HepG2 (cell line): ENCODE measurements at regions not wholly inside any gene's neighbourhood (a gene's known extent, or its start where the extent isn't known, plus 50 kb on each side); places are given as distances from the start of the nearest gene placed in this dataset.

Experiments
- ATAC-seq: fragments of 200-7000 bp; cut with Tn5 transposase; 3 replicates; pipeline ENCODE4 v1.9.1; 2020; ENCODE audit warnings: mild to moderate bottlenecking, moderate library complexity
- BruUV-seq: library from RNA; stranded (reverse); fragments of 400-500 nt; replicated peaks from 2 replicates; lab custom pipeline; 2021; lab: Mats Ljungman, UMichigan
- CTCF ChIA-PET: fragments of 300-600 bp; formaldehyde crosslinking; extraction: SDS; loops from one replicate; lab custom pipeline; 2021; ENCODE audit warnings: low total read pairs, inconsistent platforms, low intra/inter-chr PET ratio; lab: Yijun Ruan, JAX
- POLR2A ChIA-PET: fragments of 350-600 bp; sonication (Branson Sonifier 250); formaldehyde crosslinking; loops from one replicate; lab custom pipeline; 2020; ENCODE audit warnings: antibody characterized with exemption, inconsistent platforms; lab: Yijun Ruan, JAX
- DNase-seq: peaks from one replicate; pipeline ENCODE4 v3.0.0-alpha.2; 2015; ENCODE audit warnings: low spot score
- FAIRE-seq: peaks from 3 replicates; lab custom pipeline; 2011; peaks lifted over from hg19 to GRCh38; lab: Jason Lieb, UNC
- H2AFZ ChIP-seq: one replicate; pipeline ENCODE4 v1.6.1; 2011; ENCODE audit warnings: low read length, inconsistent platforms
- H3K27ac ChIP-seq: fragments of 300-600 bp; 3 replicates; pipeline ENCODE4 v1.8.0; 2011; ENCODE audit warnings: mixed run types, mild to moderate bottlenecking, mixed read lengths, low read length, inconsistent platforms; ENCODE audit not compliant: insufficient read depth; ENCODE audit errors: extremely low read length
- H3K27me3 ChIP-seq, 2 experiments: fragments of 200-600 bp in 1 of 2; 2 replicates in 1 of 2; 3 replicates in 1 of 2; pipeline versions ENCODE4 v1.6.0 to v1.8.0; 2011; ENCODE audit warnings: low read length in 2 of 2, mild to moderate bottlenecking in 2 of 2, moderate library complexity in 2 of 2, inconsistent platforms in 1 of 2; ENCODE audit not compliant: insufficient read depth in 2 of 2, control insufficient read depth in 1 of 2
- H3K36me3 ChIP-seq, 2 experiments: fragments of 200-600 bp in 1 of 2; replicated peaks in 1 of 2; 2 replicates in 1 of 2; 3 replicates in 1 of 2; pipeline versions ENCODE4 v1.5.1 to v1.8.0; 2011; ENCODE audit warnings: low read length in 2 of 2, inconsistent platforms in 1 of 2; ENCODE audit not compliant: insufficient read depth in 2 of 2, control insufficient read depth in 1 of 2
- H3K4me1 ChIP-seq: 2 replicates; pipeline ENCODE4 v1.5.1; 2012; ENCODE audit warnings: low read length, inconsistent platforms; ENCODE audit not compliant: insufficient read depth
- H3K4me2 ChIP-seq: 2 replicates; pipeline ENCODE4 v1.6.0; 2011; ENCODE audit warnings: low read depth, low read length, inconsistent platforms
- H3K4me3 ChIP-seq, 3 experiments: fragments of 200-600 bp in 1 of 3; sonication (generic), shearing (Covaris generic) in 1 of 3; replicated peaks in 1 of 3; 2 replicates each; pipeline ENCODE4 v1.5.1; 2011 to 2016; ENCODE audit warnings: low read length in 3 of 3, inconsistent platforms in 2 of 3, low read depth in 2 of 3, mild to moderate bottlenecking in 2 of 3, control low read depth in 1 of 3, mixed read lengths in 1 of 3; ENCODE audit not compliant: insufficient read depth in 1 of 3
- H3K79me2 ChIP-seq: one replicate; pipeline ENCODE4 v1.6.1; 2011; ENCODE audit warnings: low read length, inconsistent platforms; ENCODE audit not compliant: insufficient read depth
- H3K9ac ChIP-seq: 2 replicates; pipeline ENCODE4 v1.6.0; 2011; ENCODE audit warnings: mild to moderate bottlenecking, low read depth, low read length, inconsistent platforms; ENCODE audit not compliant: insufficient read depth
- H3K9me3 ChIP-seq: 2 replicates; pipeline ENCODE4 v1.5.1; 2012; ENCODE audit warnings: mild to moderate bottlenecking, low read length
- H4K20me1 ChIP-seq: 2 replicates; pipeline ENCODE4 v1.6.0; 2011; ENCODE audit warnings: inconsistent platforms, mild to moderate bottlenecking, low read length, moderate library complexity; ENCODE audit not compliant: insufficient read depth
- HNRNPH1 ChIP-seq: fragments of 200-400 bp; formaldehyde crosslinking; optimal IDR thresholded peaks from 2 replicates; pipeline ENCODE3; 2017; ENCODE audit warnings: mild to moderate bottlenecking, low read depth, low read length
- MIER3 ChIP-seq: IDR thresholded peaks from 2 replicates; pipeline ENCODE4 v1.6.1; 2016; ENCODE audit warnings: missing compliant biosample characterization, borderline replicate concordance
- PHF21A ChIP-seq: sonication (generic); formaldehyde crosslinking; IDR thresholded peaks from 2 replicates; pipeline ENCODE4 v1.5.0; 2020; ENCODE audit warnings: mild to moderate bottlenecking, missing genetic modification reagents
- REL ChIP-seq: sonication (generic); formaldehyde crosslinking; conservative IDR thresholded peaks from 2 replicates; pipeline ENCODE4 v1.8.0; 2022; ENCODE audit warnings: mild to moderate bottlenecking, missing genetic modification reagents, moderate library complexity
- RNF2 ChIP-seq: fragments of 450-650 bp; conservative IDR thresholded peaks from 2 replicates; pipeline ENCODE4 v1.6.1; 2016; ENCODE audit warnings: low read depth
- SMAD1 ChIP-seq: sonication (generic); formaldehyde crosslinking; IDR thresholded peaks from 2 replicates; pipeline ENCODE4 v1.4.0; 2020; ENCODE audit warnings: missing genetic modification reagents, low read depth, mild to moderate bottlenecking, borderline replicate concordance
- SP4 ChIP-seq: sonication (generic); formaldehyde crosslinking; IDR thresholded peaks from 2 replicates; pipeline ENCODE4 v1.8.1; 2023; ENCODE audit warnings: mild to moderate bottlenecking, missing genetic modification reagents
- TMF1 ChIP-seq: sonication (generic); formaldehyde crosslinking; IDR thresholded peaks from 2 replicates; pipeline ENCODE4 v1.8.1; 2022; ENCODE audit warnings: low read depth, missing genetic modification reagents
- ZBTB21 ChIP-seq: sonication (generic); formaldehyde crosslinking; IDR thresholded peaks from 2 replicates; pipeline ENCODE4 v1.4.0; 2020; ENCODE audit warnings: missing genetic modification reagents
- ZNF510 ChIP-seq: sonication (generic); formaldehyde crosslinking; IDR thresholded peaks from 2 replicates; pipeline ENCODE4 v1.4.0; 2020; ENCODE audit warnings: low read depth, mild to moderate bottlenecking, missing genetic modification reagents
- ZNF570 ChIP-seq: sonication (generic); formaldehyde crosslinking; IDR thresholded peaks from 2 replicates; pipeline ENCODE4 v1.4.0; 2020; ENCODE audit warnings: mild to moderate bottlenecking, missing genetic modification reagents, borderline replicate concordance
- ZNF644 ChIP-seq: IDR thresholded peaks from 2 replicates; pipeline ENCODE4 v1.6.1; 2016; ENCODE audit warnings: low read depth
- ZNF720 ChIP-seq: sonication (generic); formaldehyde crosslinking; IDR thresholded peaks from 2 replicates; pipeline ENCODE4 v1.4.0; 2020; ENCODE audit warnings: missing genetic modification reagents
- ZNF788 ChIP-seq: sonication (generic); formaldehyde crosslinking; IDR thresholded peaks from 2 replicates; pipeline ENCODE4 v1.5.0; 2020; ENCODE audit warnings: mild to moderate bottlenecking, missing genetic modification reagents, borderline replicate concordance
- WGBS: methylation state at CpG from one replicate; pipeline ENCODE4 v1.1.6; 2017; ENCODE audit warnings: low lambda C conversion rate; 5-methylcytosine and 5-hydroxymethylcytosine counted together
- in situ Hi-C: cut with HindIII; loops from 2 replicates; pipeline ENCODE4 v1.10.0; 2017; ENCODE audit warnings: low pct_unique_long_range_greater_than_20kb; ENCODE audit not compliant: extremely low pct_ligation_motif_present
- intact Hi-C: fragments of 100-400 bp; cut with micrococcal nuclease; formaldehyde crosslinking; loops from one replicate; pipeline ENCODE4 v1.10.0; 2022; ENCODE audit not compliant: unreplicated experiment
- TF ChIP-seq, protein P1 (sequence below): sonication (generic); formaldehyde crosslinking; IDR thresholded peaks from 2 replicates; pipeline ENCODE4 v1.8.1; 2022; ENCODE audit warnings: low read depth, mild to moderate bottlenecking, missing genetic modification reagents
- TF ChIP-seq, protein P2 (sequence below): sonication (generic); formaldehyde crosslinking; IDR thresholded peaks from 2 replicates; pipeline ENCODE4 v1.8.1; 2023; ENCODE audit warnings: mild to moderate bottlenecking, missing genetic modification reagents, borderline replicate concordance
- TF ChIP-seq, protein P3 (sequence below): sonication (generic); formaldehyde crosslinking; conservative IDR thresholded peaks from 2 replicates; pipeline ENCODE4 v1.4.0; 2020; ENCODE audit warnings: missing genetic modification reagents
- TF ChIP-seq, protein P4 (sequence below): sonication (generic); formaldehyde crosslinking; IDR thresholded peaks from 2 replicates; pipeline ENCODE4 v1.8.1; 2023; ENCODE audit warnings: mild to moderate bottlenecking, missing genetic modification reagents

DNA sequence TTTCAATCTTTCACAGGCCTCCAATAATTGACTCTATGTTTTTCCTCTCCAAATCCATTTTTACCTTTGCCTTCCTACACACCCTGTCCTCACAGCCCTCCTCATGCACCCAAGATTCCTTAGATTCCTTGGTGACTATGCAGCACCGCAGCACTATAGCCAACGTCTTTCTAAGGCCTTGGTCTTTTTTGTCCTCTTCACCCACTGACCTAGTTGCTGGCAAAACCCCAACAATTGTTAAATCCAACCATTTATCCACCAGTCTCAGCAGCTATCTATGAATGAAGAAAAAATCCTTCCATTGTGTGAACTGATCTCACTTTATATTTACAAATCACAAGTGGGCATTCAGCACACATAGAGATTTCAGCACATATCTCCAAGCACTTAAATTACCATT lies 203.9 kb downstream of the VGLL3 start:
- TF ChIP-seq ZNF644 (CRISPR knock-in tag) (no peak), ZNF570 (CRISPR knock-in tag) (no peak), MIER3 (CRISPR knock-in tag) (no peak), SMAD1 (CRISPR knock-in tag) (no peak), ZNF720 (no peak), TMF1 (no peak), ZBTB21 (CRISPR knock-in tag) (no peak), REL (no peak), SP4 (CRISPR knock-in tag) (no peak), PHF21A (no peak), ZNF788 (CRISPR knock-in tag) (no peak), HNRNPH1 (no peak), ZNF510 (CRISPR knock-in tag) (no peak), RNF2 (no peak)
- TF ChIP-seq, protein P1, sequence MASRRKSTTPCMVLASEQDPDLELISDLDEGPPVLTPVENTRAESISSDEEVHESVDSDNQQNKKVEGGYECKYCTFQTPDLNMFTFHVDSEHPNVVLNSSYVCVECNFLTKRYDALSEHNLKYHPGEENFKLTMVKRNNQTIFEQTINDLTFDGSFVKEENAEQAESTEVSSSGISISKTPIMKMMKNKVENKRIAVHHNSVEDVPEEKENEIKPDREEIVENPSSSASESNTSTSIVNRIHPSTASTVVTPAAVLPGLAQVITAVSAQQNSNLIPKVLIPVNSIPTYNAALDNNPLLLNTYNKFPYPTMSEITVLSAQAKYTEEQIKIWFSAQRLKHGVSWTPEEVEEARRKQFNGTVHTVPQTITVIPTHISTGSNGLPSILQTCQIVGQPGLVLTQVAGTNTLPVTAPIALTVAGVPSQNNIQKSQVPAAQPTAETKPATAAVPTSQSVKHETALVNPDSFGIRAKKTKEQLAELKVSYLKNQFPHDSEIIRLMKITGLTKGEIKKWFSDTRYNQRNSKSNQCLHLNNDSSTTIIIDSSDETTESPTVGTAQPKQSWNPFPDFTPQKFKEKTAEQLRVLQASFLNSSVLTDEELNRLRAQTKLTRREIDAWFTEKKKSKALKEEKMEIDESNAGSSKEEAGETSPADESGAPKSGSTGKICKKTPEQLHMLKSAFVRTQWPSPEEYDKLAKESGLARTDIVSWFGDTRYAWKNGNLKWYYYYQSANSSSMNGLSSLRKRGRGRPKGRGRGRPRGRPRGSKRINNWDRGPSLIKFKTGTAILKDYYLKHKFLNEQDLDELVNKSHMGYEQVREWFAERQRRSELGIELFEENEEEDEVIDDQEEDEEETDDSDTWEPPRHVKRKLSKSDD (CRISPR knock-in tag): no peak
- TF ChIP-seq, protein P2, sequence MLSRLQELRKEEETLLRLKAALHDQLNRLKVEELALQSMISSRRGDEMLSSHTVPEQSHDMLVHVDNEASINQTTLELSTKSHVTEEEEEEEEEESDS (CRISPR knock-in tag): no peak
- TF ChIP-seq, protein P3, sequence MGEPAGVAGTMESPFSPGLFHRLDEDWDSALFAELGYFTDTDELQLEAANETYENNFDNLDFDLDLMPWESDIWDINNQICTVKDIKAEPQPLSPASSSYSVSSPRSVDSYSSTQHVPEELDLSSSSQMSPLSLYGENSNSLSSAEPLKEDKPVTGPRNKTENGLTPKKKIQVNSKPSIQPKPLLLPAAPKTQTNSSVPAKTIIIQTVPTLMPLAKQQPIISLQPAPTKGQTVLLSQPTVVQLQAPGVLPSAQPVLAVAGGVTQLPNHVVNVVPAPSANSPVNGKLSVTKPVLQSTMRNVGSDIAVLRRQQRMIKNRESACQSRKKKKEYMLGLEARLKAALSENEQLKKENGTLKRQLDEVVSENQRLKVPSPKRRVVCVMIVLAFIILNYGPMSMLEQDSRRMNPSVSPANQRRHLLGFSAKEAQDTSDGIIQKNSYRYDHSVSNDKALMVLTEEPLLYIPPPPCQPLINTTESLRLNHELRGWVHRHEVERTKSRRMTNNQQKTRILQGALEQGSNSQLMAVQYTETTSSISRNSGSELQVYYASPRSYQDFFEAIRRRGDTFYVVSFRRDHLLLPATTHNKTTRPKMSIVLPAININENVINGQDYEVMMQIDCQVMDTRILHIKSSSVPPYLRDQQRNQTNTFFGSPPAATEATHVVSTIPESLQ (CRISPR knock-in tag): no peak
- TF ChIP-seq, protein P4, sequence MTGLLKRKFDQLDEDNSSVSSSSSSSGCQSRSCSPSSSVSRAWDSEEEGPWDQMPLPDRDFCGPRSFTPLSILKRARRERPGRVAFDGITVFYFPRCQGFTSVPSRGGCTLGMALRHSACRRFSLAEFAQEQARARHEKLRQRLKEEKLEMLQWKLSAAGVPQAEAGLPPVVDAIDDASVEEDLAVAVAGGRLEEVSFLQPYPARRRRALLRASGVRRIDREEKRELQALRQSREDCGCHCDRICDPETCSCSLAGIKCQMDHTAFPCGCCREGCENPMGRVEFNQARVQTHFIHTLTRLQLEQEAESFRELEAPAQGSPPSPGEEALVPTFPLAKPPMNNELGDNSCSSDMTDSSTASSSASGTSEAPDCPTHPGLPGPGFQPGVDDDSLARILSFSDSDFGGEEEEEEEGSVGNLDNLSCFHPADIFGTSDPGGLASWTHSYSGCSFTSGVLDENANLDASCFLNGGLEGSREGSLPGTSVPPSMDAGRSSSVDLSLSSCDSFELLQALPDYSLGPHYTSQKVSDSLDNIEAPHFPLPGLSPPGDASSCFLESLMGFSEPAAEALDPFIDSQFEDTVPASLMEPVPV (CRISPR knock-in tag): no peak
- no peak overlapping the region for H3K9ac ChIP-seq
- in situ Hi-C loops (no loop called here), intact Hi-C loops (no loop called here)
- H3K4me3 ChIP-seq: no peak overlapping the region
- ATAC-seq (no peak), DNase-seq (no peak), FAIRE-seq (no peak)
- no peaks in the 10 kb centered on the region for H3K36me3 ChIP-seq
- H3K9me3 ChIP-seq: no peaks in the 10 kb centered on the region
- H3K27me3 ChIP-seq: no peaks in the 10 kb centered on the region
- 0% methylated on average over 2 of the region's 2 CpGs for WGBS
- no peaks in the 10 kb centered on the region for H3K4me1 ChIP-seq
- H3K79me2 ChIP-seq: no peaks in the 10 kb centered on the region
- CTCF ChIA-PET: no interaction called here
- POLR2A ChIA-PET: no interaction called here
- H2AFZ ChIP-seq: no peak overlapping the region
- BruUV-seq: no TSS peak
- H3K27ac ChIP-seq: no peak overlapping the region
- H4K20me1 ChIP-seq: no peaks in the 10 kb centered on the region
- no peak overlapping the region for H3K4me2 ChIP-seq
